Nephron progenitor cell (in vitro differentiated cells): ENCODE measurements at regions not wholly inside any gene's neighbourhood (a gene's known extent, or its start where the extent isn't known, plus 50 kb on each side); places are given as distances from the start of the nearest gene placed in this dataset.

Source experiments
- DNase-seq: peaks from one replicate; pipeline ENCODE4 v3.0.0; 2021
- H3K27ac Mint-ChIP-seq: 2 replicates; pipeline ENCODE4 v1.8.0; 2021; ENCODE audit warnings: mild to moderate bottlenecking, moderate library complexity, mixed read lengths
- H3K27me3 Mint-ChIP-seq: 2 replicates; pipeline ENCODE4 v1.8.0; 2021; ENCODE audit warnings: mild to moderate bottlenecking, low read depth, mixed read lengths; ENCODE audit not compliant: poor library complexity
- H3K36me3 Mint-ChIP-seq: 2 replicates; pipeline ENCODE4 v1.8.0; 2021; ENCODE audit warnings: low read depth, mixed read lengths
- H3K4me1 Mint-ChIP-seq: 2 replicates; pipeline ENCODE4 v1.8.0; 2021; ENCODE audit warnings: mixed read lengths
- H3K4me3 Mint-ChIP-seq: 2 replicates; pipeline ENCODE4 v1.8.0; 2021; ENCODE audit warnings: mild to moderate bottlenecking, moderate library complexity, mixed read lengths
- H3K9me3 Mint-ChIP-seq: 2 replicates; pipeline ENCODE4 v1.8.0; 2021; ENCODE audit warnings: mild to moderate bottlenecking, moderate library complexity, mixed read lengths
- CTCF ChIP-seq: fragments of 200-600 bp; sonication (generic); IDR thresholded peaks from 2 replicates; pipeline ENCODE4 v1.5.0; 2021; ENCODE audit warnings: antibody characterized with exemption

- Mint-ChIP-seq H3K9me3 (peaks cover 12% of the 10 kb centered on the region), H3K4me3 (no peak overlapping the region), H3K27ac (no peak overlapping the region), H3K4me1 (peaks cover 7% of the 10 kb centered on the region), H3K36me3 (no peaks in the 10 kb centered on the region), H3K27me3 (peaks cover 4% of the 10 kb centered on the region)
- no peak for DNase-seq
- TF ChIP-seq CTCF, result no peak
Observed at GRCh38 chr12:39227218-39227617, 215.7 kb downstream of the KIF21A start.

GRCh38 chr12:39224971-39225370, 217.9 kb downstream of the KIF21A start:
- H3K27ac Mint-ChIP-seq, result no peak overlapping the region
- TF ChIP-seq CTCF, result no peak
- no peaks in the 10 kb centered on the region for H3K9me3 Mint-ChIP-seq
- no peaks in the 10 kb centered on the region for H3K36me3 Mint-ChIP-seq
- H3K4me3 Mint-ChIP-seq, result no peak overlapping the region
- peaks cover 7% of the 10 kb centered on the region for H3K4me1 Mint-ChIP-seq
- no peak for DNase-seq
- peaks cover 10% of the 10 kb centered on the region for H3K27me3 Mint-ChIP-seq

- no peak overlapping the region for H3K4me3 Mint-ChIP-seq
- no peaks in the 10 kb centered on the region for H3K27me3 Mint-ChIP-seq
- no peaks in the 10 kb centered on the region for H3K4me1 Mint-ChIP-seq
- H3K27ac Mint-ChIP-seq, result no peak overlapping the region
- H3K36me3 Mint-ChIP-seq, result no peaks in the 10 kb centered on the region
- no peak for DNase-seq
- peaks cover 38% of the 10 kb centered on the region for H3K9me3 Mint-ChIP-seq
- TF ChIP-seq CTCF, result no peak
Observed at GRCh38 chr12:39205969-39206368, 237.0 kb downstream of the KIF21A start.

GRCh38 chr12:39199351-39199750, 243.6 kb downstream of the KIF21A start:
- TF ChIP-seq CTCF, result no peak
- Mint-ChIP-seq H3K36me3 (no peaks in the 10 kb centered on the region), H3K9me3 (peaks cover 24% of the 10 kb centered on the region), H3K27me3 (peaks cover 4% of the 10 kb centered on the region), H3K4me3 (no peak overlapping the region), H3K4me1 (no peaks in the 10 kb centered on the region), H3K27ac (no peak overlapping the region)
- DNase-seq, result no peak

- H3K9me3 Mint-ChIP-seq, result peaks cover 3% of the 10 kb centered on the region
- no peak for TF ChIP-seq CTCF
- no peak overlapping the region for H3K4me3 Mint-ChIP-seq
- H3K4me1 Mint-ChIP-seq, result no peaks in the 10 kb centered on the region
- no peak for DNase-seq
- peaks cover 4% of the 10 kb centered on the region for H3K27me3 Mint-ChIP-seq
- no peaks in the 10 kb centered on the region for H3K36me3 Mint-ChIP-seq
- no peak overlapping the region for H3K27ac Mint-ChIP-seq
Observed at GRCh38 chr12:39188689-39189088, 254.2 kb downstream of the KIF21A start.

- no peak for TF ChIP-seq CTCF
- Mint-ChIP-seq H3K4me3 (no peak overlapping the region), H3K27ac (no peak overlapping the region), H3K9me3 (no peaks in the 10 kb centered on the region), H3K4me1 (no peaks in the 10 kb centered on the region), H3K36me3 (no peaks in the 10 kb centered on the region), H3K27me3 (peaks cover 4% of the 10 kb centered on the region)
- no peak for DNase-seq
Observed at GRCh38 chr12:39186744-39187143, 256.2 kb downstream of the KIF21A start.
